ENCODE measurements at regions not wholly inside any gene's neighbourhood (a gene's known extent, or its start where the extent isn't known, plus 50 kb on each side); places are given as distances from the start of the nearest gene placed in this dataset.

DNA sequence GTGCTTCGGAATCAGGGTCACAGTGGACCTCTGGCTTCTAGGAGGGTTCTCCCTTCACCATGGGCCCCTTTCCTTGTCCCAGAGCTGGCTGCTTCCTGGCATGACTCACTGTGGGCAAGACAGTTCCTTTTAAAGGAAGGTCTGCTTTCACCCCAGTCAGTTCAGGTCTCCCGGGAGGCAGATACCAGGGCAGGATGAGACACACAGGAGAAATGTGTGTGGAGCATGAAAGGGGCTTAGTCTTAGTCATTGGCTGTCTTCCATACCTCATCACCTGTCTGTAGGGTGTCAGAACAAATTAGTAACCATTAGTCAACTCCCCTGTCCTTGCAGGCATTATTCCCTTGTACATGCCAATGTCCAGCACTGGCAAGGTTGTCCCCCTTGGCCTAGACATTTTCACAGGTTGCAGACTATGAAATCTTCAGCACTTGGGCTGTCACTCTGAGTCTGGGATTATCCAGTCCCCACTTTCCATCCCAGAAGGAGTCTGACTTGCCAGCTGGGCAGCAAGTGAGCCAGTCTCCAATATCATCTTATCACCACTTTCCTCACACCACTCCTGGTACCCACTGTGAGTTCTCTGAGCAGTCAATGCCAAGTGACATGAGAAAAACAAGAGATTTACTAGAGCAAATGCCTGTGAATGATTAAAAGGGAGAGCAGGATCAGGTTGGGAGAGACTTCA is 76.8 kb upstream of the MEDAG start:
- ChIA-PET RAD21 (ENCODE audit: unreplicated experiment) (no interaction called here), POLR2A (no interaction called here), CTCF (no interaction called here), SMC1A (ENCODE audit: uncharacterized antibody, unreplicated experiment) (no interaction called here)
- Histone ChIP-seq H3K79me2 (ENCODE audit: control insufficient read depth, insufficient read depth, low read length) (no peaks in the 10 kb centered on the region), H2AFZ (ENCODE audit: control insufficient read depth, low read depth, low read length) (no peak overlapping the region), H3K27me3 (replicated peaks in 1 of 2; ENCODE audit: control insufficient read depth in 2 of 2, insufficient read depth in 2 of 2, low read length in 1 of 2) (peaks cover 0 to 4% of the 10 kb centered on the region in 2 experiments; a peak in 3 of 4 replicates), H3K9ac (ENCODE audit: control insufficient read depth, insufficient read depth, low read length) (no peak overlapping the region), H3K36me3 (ENCODE audit: control insufficient read depth in 2 of 2, insufficient read depth in 2 of 2, low read length in 1 of 2) (no peaks in the 10 kb centered on the region), H3K27ac (ENCODE audit: control insufficient read depth, insufficient read depth) (no peak overlapping the region), H3K4me3 (no peak overlapping the region), H3K4me1 (ENCODE audit: control insufficient read depth, insufficient read depth, low read length) (no peaks in the 10 kb centered on the region), H3K4me2 (ENCODE audit: control insufficient read depth, insufficient read depth) (no peak overlapping the region), H4K20me1 (ENCODE audit: control insufficient read depth, insufficient read depth) (no peaks in the 10 kb centered on the region), H3K9me3 (replicated peaks; ENCODE audit: control insufficient read depth, insufficient read depth, low read length) (no peaks in the 10 kb centered on the region)
- in situ Hi-C loops (cut with MboI) (no loop called here), intact Hi-C loops (cut with micrococcal nuclease; ENCODE audit: unreplicated experiment) (no loop called here)
- 0% methylated on average over 2 of the region's 2 CpGs for WGBS (ENCODE audit: insufficient coverage, insufficient replicate concordance, low lambda C conversion rate, missing lambda C conversion rate)
- ATAC-seq: no peak
- TF ChIP-seq RAD21 (IDR thresholded peaks at IDR 0.05; ENCODE audit: insufficient read depth, low read depth, low read length) (no peak), JUND (IDR thresholded peaks at IDR 0.05; ENCODE audit: low read depth, low read length) (no peak), TAF1 (IDR thresholded peaks at IDR 0.05; ENCODE audit: borderline replicate concordance, low read depth, low read length) (no peak)
- TF ChIP-seq, protein P1, sequence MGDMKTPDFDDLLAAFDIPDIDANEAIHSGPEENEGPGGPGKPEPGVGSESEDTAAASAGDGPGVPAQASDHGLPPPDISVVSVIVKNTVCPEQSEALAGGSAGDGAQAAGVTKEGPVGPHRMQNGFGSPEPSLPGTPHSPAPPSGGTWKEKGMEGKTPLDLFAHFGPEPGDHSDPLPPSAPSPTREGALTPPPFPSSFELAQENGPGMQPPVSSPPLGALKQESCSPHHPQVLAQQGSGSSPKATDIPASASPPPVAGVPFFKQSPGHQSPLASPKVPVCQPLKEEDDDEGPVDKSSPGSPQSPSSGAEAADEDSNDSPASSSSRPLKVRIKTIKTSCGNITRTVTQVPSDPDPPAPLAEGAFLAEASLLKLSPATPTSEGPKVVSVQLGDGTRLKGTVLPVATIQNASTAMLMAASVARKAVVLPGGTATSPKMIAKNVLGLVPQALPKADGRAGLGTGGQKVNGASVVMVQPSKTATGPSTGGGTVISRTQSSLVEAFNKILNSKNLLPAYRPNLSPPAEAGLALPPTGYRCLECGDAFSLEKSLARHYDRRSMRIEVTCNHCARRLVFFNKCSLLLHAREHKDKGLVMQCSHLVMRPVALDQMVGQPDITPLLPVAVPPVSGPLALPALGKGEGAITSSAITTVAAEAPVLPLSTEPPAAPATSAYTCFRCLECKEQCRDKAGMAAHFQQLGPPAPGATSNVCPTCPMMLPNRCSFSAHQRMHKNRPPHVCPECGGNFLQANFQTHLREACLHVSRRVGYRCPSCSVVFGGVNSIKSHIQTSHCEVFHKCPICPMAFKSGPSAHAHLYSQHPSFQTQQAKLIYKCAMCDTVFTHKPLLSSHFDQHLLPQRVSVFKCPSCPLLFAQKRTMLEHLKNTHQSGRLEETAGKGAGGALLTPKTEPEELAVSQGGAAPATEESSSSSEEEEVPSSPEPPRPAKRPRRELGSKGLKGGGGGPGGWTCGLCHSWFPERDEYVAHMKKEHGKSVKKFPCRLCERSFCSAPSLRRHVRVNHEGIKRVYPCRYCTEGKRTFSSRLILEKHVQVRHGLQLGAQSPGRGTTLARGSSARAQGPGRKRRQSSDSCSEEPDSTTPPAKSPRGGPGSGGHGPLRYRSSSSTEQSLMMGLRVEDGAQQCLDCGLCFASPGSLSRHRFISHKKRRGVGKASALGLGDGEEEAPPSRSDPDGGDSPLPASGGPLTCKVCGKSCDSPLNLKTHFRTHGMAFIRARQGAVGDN (IDR thresholded peaks at IDR 0.05): no peak
- no peak for DNase-seq (ENCODE audit: low read depth, low spot score)
- no peak for FAIRE-seq
- BruUV-seq (replicated peaks): no TSS peak

Data from GM12878 (cell line).